GM12892 (cell line): ENCODE measurements at regions not wholly inside any gene's neighbourhood (a gene's known extent, or its start where the extent isn't known, plus 50 kb on each side); places are given as distances from the start of the nearest gene placed in this dataset.

Source experiments
- POLR2A ChIP-seq: IDR thresholded peaks from 2 replicates; pipeline ENCODE4 v1.6.1; 2011; ENCODE audit warnings: low read depth, low read length, control low read depth
- TAF1 ChIP-seq: IDR thresholded peaks from 2 replicates; pipeline ENCODE4 v1.6.1; 2011; ENCODE audit warnings: low read depth, mild to moderate bottlenecking, control low read depth, low read length, borderline replicate concordance

DNA sequence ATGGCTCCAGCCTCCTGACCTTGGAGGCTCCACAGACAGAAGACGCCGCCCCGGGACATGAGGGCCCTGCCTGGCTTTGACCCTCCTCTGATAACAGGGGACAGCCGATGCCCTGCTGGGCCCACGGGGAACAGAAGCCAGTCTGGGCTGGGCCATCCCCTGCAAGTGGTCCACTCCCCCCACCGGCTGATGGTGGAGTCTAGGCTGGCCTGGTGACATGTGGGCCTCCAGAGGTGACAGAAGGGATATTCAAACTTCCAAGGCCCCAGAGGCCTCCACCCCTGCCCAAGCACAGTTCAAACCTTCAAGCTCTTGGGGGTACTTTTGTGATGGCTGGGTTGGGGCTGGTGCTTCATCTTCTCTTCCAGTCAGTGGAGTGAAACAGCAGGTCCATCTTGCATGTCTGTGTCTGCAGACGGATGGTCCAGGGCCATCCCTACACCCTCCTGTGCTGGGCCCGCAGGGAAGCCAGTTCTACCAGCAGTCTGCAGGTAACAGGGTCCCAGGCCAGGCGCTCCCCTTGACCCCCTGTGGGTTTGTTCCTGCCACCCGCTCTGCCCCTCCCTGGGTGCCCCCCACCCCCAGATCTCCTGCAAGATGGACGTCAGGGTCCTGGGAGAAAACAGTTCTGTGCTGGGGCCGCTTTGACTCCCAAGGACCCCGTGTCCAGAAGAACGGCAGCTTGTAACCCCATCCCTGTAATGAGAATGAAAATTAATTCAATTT lies 929.9 kb downstream of the BRD1 start:
- TF ChIP-seq POLR2A, result no peak
- no peak for TF ChIP-seq TAF1
